ENCODE measurements at regions not wholly inside any gene's neighbourhood (a gene's known extent, or its start where the extent isn't known, plus 50 kb on each side); places are given as distances from the start of the nearest gene placed in this dataset.

DNA sequence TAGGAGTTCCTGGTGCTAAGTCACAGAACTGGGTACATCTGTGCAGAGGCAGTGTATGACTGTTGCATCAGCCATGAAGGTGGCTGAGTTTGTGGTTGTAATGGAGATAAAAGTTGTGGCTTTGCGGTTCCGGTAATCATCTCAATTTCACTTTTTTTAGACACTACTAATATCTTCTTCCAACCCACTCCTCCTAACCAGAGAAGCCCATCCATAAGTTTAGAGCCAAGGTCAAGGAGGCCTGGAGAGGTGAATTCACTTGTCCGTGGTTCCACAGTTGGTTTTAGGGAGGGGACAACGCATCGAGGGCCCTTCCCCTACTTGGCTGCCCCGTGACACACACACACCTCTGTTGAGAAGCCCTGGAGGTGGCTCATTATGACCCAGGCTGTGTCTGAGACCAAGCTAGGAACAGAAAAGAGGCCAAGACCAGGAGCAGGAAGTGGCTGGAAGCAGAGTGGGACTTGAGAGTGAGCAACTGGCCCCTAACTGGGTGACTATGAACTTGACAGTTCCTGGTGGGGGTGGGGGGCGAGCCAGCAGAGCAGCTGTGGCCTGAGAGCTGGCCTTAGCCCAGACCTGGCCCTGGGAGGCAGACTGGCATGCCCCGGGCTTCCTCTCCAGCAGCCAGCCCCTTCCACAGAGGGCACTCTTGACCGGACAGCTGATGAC is 66.8 kb upstream of the COL13A1 start (continued):
- TF ChIP-seq, protein P1, sequence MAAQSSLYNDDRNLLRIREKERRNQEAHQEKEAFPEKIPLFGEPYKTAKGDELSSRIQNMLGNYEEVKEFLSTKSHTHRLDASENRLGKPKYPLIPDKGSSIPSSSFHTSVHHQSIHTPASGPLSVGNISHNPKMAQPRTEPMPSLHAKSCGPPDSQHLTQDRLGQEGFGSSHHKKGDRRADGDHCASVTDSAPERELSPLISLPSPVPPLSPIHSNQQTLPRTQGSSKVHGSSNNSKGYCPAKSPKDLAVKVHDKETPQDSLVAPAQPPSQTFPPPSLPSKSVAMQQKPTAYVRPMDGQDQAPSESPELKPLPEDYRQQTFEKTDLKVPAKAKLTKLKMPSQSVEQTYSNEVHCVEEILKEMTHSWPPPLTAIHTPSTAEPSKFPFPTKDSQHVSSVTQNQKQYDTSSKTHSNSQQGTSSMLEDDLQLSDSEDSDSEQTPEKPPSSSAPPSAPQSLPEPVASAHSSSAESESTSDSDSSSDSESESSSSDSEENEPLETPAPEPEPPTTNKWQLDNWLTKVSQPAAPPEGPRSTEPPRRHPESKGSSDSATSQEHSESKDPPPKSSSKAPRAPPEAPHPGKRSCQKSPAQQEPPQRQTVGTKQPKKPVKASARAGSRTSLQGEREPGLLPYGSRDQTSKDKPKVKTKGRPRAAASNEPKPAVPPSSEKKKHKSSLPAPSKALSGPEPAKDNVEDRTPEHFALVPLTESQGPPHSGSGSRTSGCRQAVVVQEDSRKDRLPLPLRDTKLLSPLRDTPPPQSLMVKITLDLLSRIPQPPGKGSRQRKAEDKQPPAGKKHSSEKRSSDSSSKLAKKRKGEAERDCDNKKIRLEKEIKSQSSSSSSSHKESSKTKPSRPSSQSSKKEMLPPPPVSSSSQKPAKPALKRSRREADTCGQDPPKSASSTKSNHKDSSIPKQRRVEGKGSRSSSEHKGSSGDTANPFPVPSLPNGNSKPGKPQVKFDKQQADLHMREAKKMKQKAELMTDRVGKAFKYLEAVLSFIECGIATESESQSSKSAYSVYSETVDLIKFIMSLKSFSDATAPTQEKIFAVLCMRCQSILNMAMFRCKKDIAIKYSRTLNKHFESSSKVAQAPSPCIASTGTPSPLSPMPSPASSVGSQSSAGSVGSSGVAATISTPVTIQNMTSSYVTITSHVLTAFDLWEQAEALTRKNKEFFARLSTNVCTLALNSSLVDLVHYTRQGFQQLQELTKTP (IDR thresholded peaks at IDR 0.05; ENCODE audit: low read depth in 1 of 2, partially characterized antibody in 2 of 2): peak in 1 of 2 experiments; percentile 47

DNA sequence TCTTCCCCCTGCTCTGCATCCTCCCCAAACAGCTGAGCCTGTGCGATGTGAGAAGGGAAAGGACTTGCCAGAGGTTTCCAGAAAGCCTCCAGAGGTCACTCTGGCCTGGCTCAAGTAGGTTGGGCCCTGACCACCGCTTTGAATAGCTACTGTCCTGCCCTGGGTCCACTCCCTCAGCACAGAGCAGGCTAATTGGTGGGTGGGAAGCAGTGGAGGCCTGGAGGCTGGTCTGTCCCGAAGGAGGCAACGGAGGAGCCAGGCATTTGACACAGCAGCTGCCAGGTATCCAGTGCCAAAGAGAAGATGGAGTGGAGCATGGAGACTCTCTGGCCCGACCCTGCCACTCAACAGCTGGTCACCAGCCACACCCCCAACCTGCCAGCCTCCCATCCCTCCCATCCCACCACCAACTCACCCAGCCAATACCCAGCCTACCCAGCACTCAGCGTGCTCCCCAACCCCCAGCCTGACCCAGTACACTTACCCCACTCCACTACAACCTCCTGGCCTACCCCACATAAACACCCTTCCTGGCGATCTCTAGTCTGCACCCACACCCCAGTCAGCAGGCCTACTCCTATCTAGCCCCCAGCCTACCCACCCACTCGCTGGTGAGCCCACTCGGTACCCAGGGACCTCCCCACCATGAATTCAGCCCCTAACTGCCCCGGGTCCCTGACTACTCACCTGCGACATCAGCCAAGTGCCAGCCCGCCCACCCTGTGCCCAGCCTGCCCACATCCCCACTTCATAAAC is 64.6 kb upstream of the COL13A1 start:
- in situ Hi-C loops (cut with MboI) (no loop called here), intact Hi-C loops (cut with micrococcal nuclease) (no loop called here)
- POLR2A ChIA-PET: no interaction called here
- Histone ChIP-seq H3K4me1 (replicated peaks in 1 of 2; ENCODE audit: control insufficient read depth in 2 of 2, insufficient read depth in 2 of 2, low read length in 2 of 2) (peaks cover 6 to 18% of the 10 kb centered on the region in 2 experiments), H3K27ac (ENCODE audit: extremely low read depth, low read depth, low read length) (no peak overlapping the region), H4K20me1 (replicated peaks; ENCODE audit: control insufficient read depth, insufficient read depth, low read length) (no peaks in the 10 kb centered on the region; the same call in 1 of the 2 replicates), H3K27me3 (ENCODE audit: control insufficient read depth in 2 of 2, insufficient read depth in 2 of 2, low read length in 2 of 2) (peaks cover 0 to 21% of the 10 kb centered on the region in 2 experiments; a peak in 1 of 5 replicates), H3K9me1 (ENCODE audit: control insufficient read depth, insufficient read depth, low read length) (no peaks in the 10 kb centered on the region), H3K9ac (ENCODE audit: insufficient read depth in 1 of 2, low read depth in 2 of 2, low read length in 2 of 2) (no peak overlapping the region), H3K9me3 (replicated peaks; ENCODE audit: control insufficient read depth, insufficient read depth, low read depth, low read length) (no peaks in the 10 kb centered on the region), H3K36me3 (ENCODE audit: control insufficient read depth, insufficient read depth, low read length) (no peaks in the 10 kb centered on the region), H3K4me3 (no peak overlapping the region), H3K79me2 (ENCODE audit: control insufficient read depth, insufficient read depth, low read length) (no peaks in the 10 kb centered on the region), H3K4me2 (ENCODE audit: insufficient read depth, low read length) (no peak overlapping the region), H2AFZ (ENCODE audit: low read depth, low read length) (no peak overlapping the region)
- no peak for TF ChIP-seq SAP30 (IDR thresholded peaks at IDR 0.05; ENCODE audit: borderline replicate concordance, insufficient read depth, low read depth, low read length, poor library complexity, severe bottlenecking)
- TF ChIP-seq THRB (CRISPR knock-in tag; conservative IDR thresholded peaks at IDR 0.05): 0 out of 2 replicates have a peak, but pooled peaks have one; percentile 69
- TF ChIP-seq, protein P2, sequence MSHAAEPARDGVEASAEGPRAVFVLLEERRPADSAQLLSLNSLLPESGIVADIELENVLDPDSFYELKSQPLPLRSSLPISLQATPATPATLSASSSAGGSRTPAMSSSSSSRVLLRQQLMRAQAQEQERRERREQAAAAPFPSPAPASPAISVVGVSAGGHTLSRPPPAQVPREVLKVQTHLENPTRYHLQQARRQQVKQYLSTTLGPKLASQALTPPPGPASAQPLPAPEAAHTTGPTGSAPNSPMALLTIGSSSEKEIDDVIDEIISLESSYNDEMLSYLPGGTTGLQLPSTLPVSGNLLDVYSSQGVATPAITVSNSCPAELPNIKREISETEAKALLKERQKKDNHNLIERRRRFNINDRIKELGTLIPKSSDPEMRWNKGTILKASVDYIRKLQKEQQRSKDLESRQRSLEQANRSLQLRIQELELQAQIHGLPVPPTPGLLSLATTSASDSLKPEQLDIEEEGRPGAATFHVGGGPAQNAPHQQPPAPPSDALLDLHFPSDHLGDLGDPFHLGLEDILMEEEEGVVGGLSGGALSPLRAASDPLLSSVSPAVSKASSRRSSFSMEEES (CRISPR knock-in tag; IDR thresholded peaks at IDR 0.05): no peak
- TF ChIP-seq ZBED1 (IDR thresholded peaks at IDR 0.05): no peak
- CTCF ChIA-PET (ENCODE audit: low intra/inter-chr PET ratio): no interaction called here
- DNase-seq (ENCODE audit: extremely low read depth in 1 of 4, low spot score in 3 of 4) (no peak), ATAC-seq (no peak), FAIRE-seq (no peak)
- 10% methylated on average over 12 of the region's 12 CpGs for WGBS (ENCODE audit: insufficient coverage, low coverage, missing lambda C conversion rate)
- BruUV-seq (replicated peaks): no TSS peak

All from K562 (cell line).